ENCODE measurements at regions not wholly inside any gene's neighbourhood (a gene's known extent, or its start where the extent isn't known, plus 50 kb on each side); places are given as distances from the start of the nearest gene placed in this dataset.
A peak's percentile ranks its signal among the peaks of the same experiment; 100 is the strongest.
"Not testable (repeated sequence)": the region's sequence is repeated elsewhere in the genome, so short reads cannot be mapped to it uniquely, and the experiment has no call there.

GRCh38 chr3:16055606-16056211 lies 118.8 kb upstream of the GALNT15 start:
- DNase-seq: no peak

GRCh38 chr3:16056217-16056616 lies 118.3 kb upstream of the GALNT15 start:
- DNase-seq: no peak

- no peak for DNase-seq
These were observed 116.0 kb upstream of the GALNT15 start for GRCh38 chr3:16058521-16058920.

- no peak for DNase-seq
These were observed 115.4 kb upstream of the GALNT15 start for GRCh38 chr3:16059081-16059537.

- peak; percentile 28 for DNase-seq
These were observed 114.6 kb upstream of the GALNT15 start for GRCh38 chr3:16059711-16060357.

- peak; percentile 99 for DNase-seq
These were observed 114.1 kb upstream of the GALNT15 start for GRCh38 chr3:16060358-16060852.

- peak; percentile 83 for DNase-seq
These were observed 113.5 kb upstream of the GALNT15 start for GRCh38 chr3:16060945-16061344.

GRCh38 chr3:16061491-16061890 lies 113.0 kb upstream of the GALNT15 start:
- DNase-seq: no peak

- DNase-seq: no peak
These were observed 110.9 kb upstream of the GALNT15 start for GRCh38 chr3:16063603-16064002.

GRCh38 chr3:16064642-16065414 lies 109.7 kb upstream of the GALNT15 start:
- peak; percentile 60 for DNase-seq

GRCh38 chr3:16066545-16066944 lies 107.9 kb upstream of the GALNT15 start:
- no peak for DNase-seq

- DNase-seq: no peak
These were observed 107.5 kb upstream of the GALNT15 start for GRCh38 chr3:16066975-16067374.

- DNase-seq: no peak
These were observed 106.5 kb upstream of the GALNT15 start for GRCh38 chr3:16067837-16068471.

- peak; percentile 86 for DNase-seq
These were observed 105.1 kb upstream of the GALNT15 start for GRCh38 chr3:16069149-16069922.

- DNase-seq: peak; percentile 67
These were observed 103.8 kb upstream of the GALNT15 start for GRCh38 chr3:16070707-16071106.

GRCh38 chr3:16071206-16071605 lies 103.3 kb upstream of the GALNT15 start:
- DNase-seq: peak; percentile 67

- no peak for DNase-seq
These were observed 101.9 kb upstream of the GALNT15 start for GRCh38 chr3:16072420-16073110.

- DNase-seq: no peak
These were observed 101.3 kb upstream of the GALNT15 start for GRCh38 chr3:16073203-16073602.

GRCh38 chr3:16073990-16074671 lies 100.3 kb upstream of the GALNT15 start:
- DNase-seq: not testable (repeated sequence)

GRCh38 chr3:16075647-16076046 lies 98.8 kb upstream of the GALNT15 start:
- DNase-seq: no peak

- DNase-seq: no peak
These were observed 97.9 kb upstream of the GALNT15 start for GRCh38 chr3:16076564-16076963.

All from kidney glomerular epithelial cell (primary cell).